Keratinocyte (primary cell): ENCODE measurements at regions not wholly inside any gene's neighbourhood (a gene's known extent, or its start where the extent isn't known, plus 50 kb on each side); places are given as distances from the start of the nearest gene placed in this dataset.
A peak's percentile ranks its signal among the peaks of the same experiment; 100 is the strongest.
"Not testable (repeated sequence)": the region's sequence is repeated elsewhere in the genome, so short reads cannot be mapped to it uniquely, and the experiment has no call there.

Experiments
- CTCF ChIP-seq, 3 experiments: IDR thresholded peaks in 1 of 3; conservative IDR thresholded peaks in 1 of 3; optimal IDR thresholded peaks in 1 of 3; 2 replicates in 2 of 3; 3 replicates in 1 of 3; pipeline versions ENCODE3 to v1.5.1; 2011; ENCODE audit warnings: low read length in 3 of 3, mild to moderate bottlenecking in 3 of 3, moderate library complexity in 2 of 3, control low read depth in 1 of 3, inconsistent platforms in 1 of 3; ENCODE audit not compliant: insufficient read depth in 2 of 3; ENCODE audit errors: extremely low read depth in 1 of 3
- EZH2 ChIP-seq: IDR thresholded peaks from one replicate; pipeline ENCODE4 v1.6.1; 2012; ENCODE audit warnings: inconsistent platforms, mild to moderate bottlenecking, low read length, moderate library complexity

GRCh38 chr17:83205387-83206035 is 126.1 kb downstream of the METRNL start:
- TF ChIP-seq CTCF (optimal IDR thresholded peaks at IDR 0.05 in 1 of 3, IDR thresholded peaks at IDR 0.05 in 1 of 3, conservative IDR thresholded peaks at IDR 0.05 in 1 of 3; ENCODE audit: extremely low read depth in 1 of 3, insufficient read depth in 2 of 3, low read length in 3 of 3), result peak in 1 of 3 experiments; percentile 42
- TF ChIP-seq EZH2, result not testable (repeated sequence)
